Vagina (tissue), 2 donors: ENCODE measurements at regions not wholly inside any gene's neighbourhood (a gene's known extent, or its start where the extent isn't known, plus 50 kb on each side); places are given as distances from the start of the nearest gene placed in this dataset.

Experiments
- DNase-seq, 2 donors: peaks; one replicate each; pipeline ENCODE4 v3.0.0-alpha.2; 2017; ENCODE audit errors: extremely low spot score in 2 of 2
- H3K27ac ChIP-seq: fragments of 200-600 bp; sonication (generic); one replicate; pipeline ENCODE4 v1.5.1; 2019
- H3K27me3 ChIP-seq: fragments of 200-600 bp; sonication (generic); one replicate; pipeline ENCODE4 v1.5.1; 2019
- H3K36me3 ChIP-seq, 2 donors: fragments of 200-600 bp; sonication (generic); one replicate each; pipeline ENCODE4 v1.5.1; 2017 to 2019
- H3K4me1 ChIP-seq: fragments of 200-600 bp; sonication (generic); one replicate; pipeline ENCODE4 v1.5.1; 2019
- H3K4me3 ChIP-seq, 2 donors: fragments of 200-600 bp; sonication (generic); 1 replicate in 1 of 2; 2 replicates in 1 of 2; pipeline ENCODE4 v1.5.1; 2016 to 2019
- H3K9me3 ChIP-seq: fragments of 200-600 bp; sonication (generic); one replicate; pipeline ENCODE4 v1.5.1; 2019
- POLR2A ChIP-seq, 2 donors: fragments of 450-650 bp; IDR thresholded peaks; one replicate each; pipeline ENCODE4 v1.6.1; 2017; ENCODE audit warnings: antibody characterized with exemption in 2 of 2, mild to moderate bottlenecking in 2 of 2, moderate library complexity in 2 of 2
- POLR2AphosphoS5 ChIP-seq, 2 donors: sonication (generic); formaldehyde crosslinking; IDR thresholded peaks; one replicate each; pipeline ENCODE4 v1.9.0; 2017; ENCODE audit warnings: antibody characterized with exemption in 2 of 2, mild to moderate bottlenecking in 2 of 2, low read depth in 1 of 2; ENCODE audit not compliant: insufficient read depth in 1 of 2
- intact Hi-C: fragments of 100-400 bp; cut with DNase I; formaldehyde crosslinking; loops from one replicate; pipeline ENCODE4 v1.15.1; 2023
- TF ChIP-seq, protein P1 (sequence below), 3 experiments: fragments of 450-650 bp in 2 of 3; fragments of 200-600 bp in 1 of 3; sonication (generic) in 1 of 3; IDR thresholded peaks; one replicate each; pipeline ENCODE4 v1.5.1; 2017 to 2019; ENCODE audit warnings: antibody characterized with exemption in 3 of 3, mild to moderate bottlenecking in 2 of 3, moderate library complexity in 2 of 3

DNA sequence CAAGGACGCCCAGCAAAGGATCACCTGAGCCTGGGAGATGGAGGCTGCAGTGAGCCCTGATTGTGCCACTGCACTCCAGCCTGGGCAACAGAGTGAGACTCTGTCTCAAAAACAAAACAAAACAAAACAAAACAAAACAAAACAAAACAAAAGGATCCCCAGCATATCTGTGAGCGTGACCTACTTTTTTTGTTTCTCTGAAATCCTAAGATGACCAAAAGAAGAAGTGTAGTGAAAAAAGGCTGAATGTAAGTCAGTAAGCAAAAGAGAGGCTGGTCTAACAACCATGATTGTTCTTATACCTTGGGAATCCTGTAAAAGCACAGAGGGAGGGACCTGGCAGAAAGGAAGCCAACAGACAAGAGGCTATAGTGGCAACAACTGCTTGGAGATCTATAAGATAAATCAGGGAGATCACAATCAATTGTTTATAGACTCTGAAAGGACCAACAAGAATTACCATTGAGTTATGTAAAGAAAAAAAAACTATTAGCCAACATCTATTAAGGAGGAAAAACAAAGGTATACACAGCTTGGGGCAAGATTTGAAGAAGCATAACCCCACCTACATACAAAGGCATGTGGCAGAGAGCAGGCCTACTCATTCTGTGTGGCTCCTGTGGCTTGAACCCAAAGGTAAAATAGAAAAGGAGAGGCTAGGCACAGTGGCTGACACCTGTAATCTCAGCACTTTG, 255.2 kb upstream of the KLF14 start:
- no peak overlapping the region for H3K4me3 ChIP-seq
- no peaks in the 10 kb centered on the region for H3K36me3 ChIP-seq
- DNase-seq: no peak
- peak overlapping the region; percentile 14 for H3K27ac ChIP-seq
- TF ChIP-seq POLR2A (IDR thresholded peaks at IDR 0.05) (no peak), POLR2AphosphoS5 (IDR thresholded peaks at IDR 0.05; ENCODE audit: insufficient read depth in 1 of 2, low read depth in 1 of 2) (no peak)
- TF ChIP-seq, protein P1, sequence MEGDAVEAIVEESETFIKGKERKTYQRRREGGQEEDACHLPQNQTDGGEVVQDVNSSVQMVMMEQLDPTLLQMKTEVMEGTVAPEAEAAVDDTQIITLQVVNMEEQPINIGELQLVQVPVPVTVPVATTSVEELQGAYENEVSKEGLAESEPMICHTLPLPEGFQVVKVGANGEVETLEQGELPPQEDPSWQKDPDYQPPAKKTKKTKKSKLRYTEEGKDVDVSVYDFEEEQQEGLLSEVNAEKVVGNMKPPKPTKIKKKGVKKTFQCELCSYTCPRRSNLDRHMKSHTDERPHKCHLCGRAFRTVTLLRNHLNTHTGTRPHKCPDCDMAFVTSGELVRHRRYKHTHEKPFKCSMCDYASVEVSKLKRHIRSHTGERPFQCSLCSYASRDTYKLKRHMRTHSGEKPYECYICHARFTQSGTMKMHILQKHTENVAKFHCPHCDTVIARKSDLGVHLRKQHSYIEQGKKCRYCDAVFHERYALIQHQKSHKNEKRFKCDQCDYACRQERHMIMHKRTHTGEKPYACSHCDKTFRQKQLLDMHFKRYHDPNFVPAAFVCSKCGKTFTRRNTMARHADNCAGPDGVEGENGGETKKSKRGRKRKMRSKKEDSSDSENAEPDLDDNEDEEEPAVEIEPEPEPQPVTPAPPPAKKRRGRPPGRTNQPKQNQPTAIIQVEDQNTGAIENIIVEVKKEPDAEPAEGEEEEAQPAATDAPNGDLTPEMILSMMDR (IDR thresholded peaks at IDR 0.05): no peak
- intact Hi-C loops: loop anchor here (10.0 kb wide), 1 partner anchor 56 kb away; no protein-coding TSS in a partner anchor
- no peaks in the 10 kb centered on the region for H3K9me3 ChIP-seq
- no peaks in the 10 kb centered on the region for H3K27me3 ChIP-seq
- peaks cover 100% of the 10 kb centered on the region for H3K4me1 ChIP-seq

GRCh38 chr7:130990178-130990832, 256.3 kb upstream of the KLF14 start:
- Histone ChIP-seq H3K4me3 (no peak overlapping the region), H3K27ac (peak overlapping the region; percentile 14), H3K36me3 (no peaks in the 10 kb centered on the region), H3K9me3 (no peaks in the 10 kb centered on the region), H3K27me3 (no peaks in the 10 kb centered on the region), H3K4me1 (peaks cover 100% of the 10 kb centered on the region)
- intact Hi-C loops: loop anchor here (5.0 kb wide), 1 partner anchor 708 kb away; no protein-coding TSS in a partner anchor
- no peak for DNase-seq
- TF ChIP-seq POLR2A (IDR thresholded peaks at IDR 0.05): no peak

DNA sequence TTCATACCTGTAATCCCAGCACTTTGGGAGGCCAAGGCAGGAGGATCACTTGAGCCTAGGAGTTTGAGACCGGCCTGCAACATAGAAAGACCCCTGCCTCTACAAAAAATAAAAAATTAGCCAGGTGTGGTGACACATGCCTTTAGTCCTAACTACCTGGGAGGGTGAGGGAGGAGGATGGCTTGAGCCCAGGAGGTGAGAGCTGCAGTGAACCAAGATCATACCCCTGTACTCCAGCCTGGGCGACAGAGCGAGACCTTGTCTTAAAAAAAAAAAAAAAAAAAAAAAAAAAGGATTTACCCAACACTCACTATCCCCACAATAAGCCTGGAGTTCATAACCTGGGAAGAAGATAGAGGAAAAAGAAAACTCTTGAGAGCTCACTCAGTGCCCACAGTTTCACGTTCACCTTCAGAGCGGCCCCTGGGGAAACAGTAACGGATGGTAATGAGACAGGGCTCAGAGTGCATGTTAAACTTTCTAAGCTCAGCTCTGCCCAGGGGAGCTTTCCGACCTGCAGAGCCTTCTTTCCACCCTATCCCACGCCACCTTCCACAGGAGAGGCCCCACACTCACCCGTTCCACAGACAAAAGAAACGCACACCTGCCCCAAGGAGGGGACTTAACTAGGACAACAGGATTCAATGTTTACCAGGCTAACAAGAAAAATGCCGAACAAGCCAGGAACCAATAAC, 259.8 kb upstream of the KLF14 start:
- Histone ChIP-seq H3K9me3 (no peaks in the 10 kb centered on the region), H3K4me1 (peaks cover 100% of the 10 kb centered on the region), H3K4me3 (no peak overlapping the region), H3K27ac (peak overlapping the region; percentile 78), H3K36me3 (no peaks in the 10 kb centered on the region), H3K27me3 (no peaks in the 10 kb centered on the region)
- TF ChIP-seq POLR2A (IDR thresholded peaks at IDR 0.05) (no peak), POLR2AphosphoS5 (IDR thresholded peaks at IDR 0.05; ENCODE audit: insufficient read depth in 1 of 2, low read depth in 1 of 2) (no peak)
- TF ChIP-seq, protein P1 (IDR thresholded peaks at IDR 0.05): no peak
- intact Hi-C loops: loop anchor here (5.0 kb wide), 1 partner anchor 712 kb away; no protein-coding TSS in a partner anchor
- DNase-seq: peak in 1 of 2 donors; percentile 85

DNA sequence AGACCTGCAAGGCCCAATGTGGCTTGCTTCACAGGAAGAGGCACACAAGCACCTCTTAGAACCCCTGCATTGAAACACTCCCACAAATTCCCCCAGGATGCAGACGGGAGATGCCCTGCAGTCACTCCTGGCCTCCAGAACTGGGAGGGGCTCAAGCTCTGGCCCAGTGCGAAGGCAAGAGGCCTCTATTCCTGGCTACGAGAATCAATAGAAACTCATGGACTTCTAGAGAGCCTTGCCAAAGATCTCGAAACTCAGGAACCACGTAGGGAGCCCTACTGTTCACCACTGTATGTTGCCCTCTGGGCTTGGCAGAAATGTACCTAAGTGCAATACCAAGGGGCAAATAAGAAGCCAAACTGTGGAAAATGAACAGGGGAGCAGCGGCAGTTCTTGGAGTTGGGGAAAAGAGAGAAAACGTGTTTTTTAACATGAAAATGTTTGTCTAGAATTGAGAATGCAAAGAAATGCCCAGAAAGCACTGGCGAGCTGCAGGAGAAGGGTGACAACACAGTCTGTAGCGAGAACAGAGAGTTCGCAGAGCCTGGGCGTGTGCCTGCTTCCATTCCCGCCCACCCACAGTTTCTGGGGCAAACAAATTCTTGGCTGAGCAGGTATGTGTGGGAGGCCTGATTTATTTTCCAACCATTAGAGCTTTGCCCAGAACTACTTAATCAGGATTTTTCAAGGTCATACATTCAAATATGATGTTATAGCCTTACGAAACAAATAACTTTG, 260.5 kb upstream of the KLF14 start:
- Histone ChIP-seq H3K36me3 (no peaks in the 10 kb centered on the region), H3K27ac (peak overlapping the region; percentile 78), H3K4me1 (peaks cover 100% of the 10 kb centered on the region), H3K27me3 (no peaks in the 10 kb centered on the region), H3K9me3 (no peaks in the 10 kb centered on the region), H3K4me3 (no peak overlapping the region)
- peak in 1 of 2 donors; percentile 81 for DNase-seq
- peak in 1 of 2 donors; percentile 36 for TF ChIP-seq POLR2AphosphoS5 (IDR thresholded peaks at IDR 0.05; ENCODE audit: insufficient read depth in 1 of 2, low read depth in 1 of 2)
- TF ChIP-seq, protein P1 (IDR thresholded peaks at IDR 0.05): no peak
- intact Hi-C loops: loop anchor here (5.0 kb wide), 1 partner anchor 712 kb away; no protein-coding TSS in a partner anchor
